Skeletal muscle satellite cell (primary cell): ENCODE measurements at regions not wholly inside any gene's neighbourhood (a gene's known extent, or its start where the extent isn't known, plus 50 kb on each side); places are given as distances from the start of the nearest gene placed in this dataset.

Experiments used
- H3K27me3 ChIP-seq: 2 replicates; pipeline ENCODE4 v1.7.0; 2013; ENCODE audit warnings: low read length; ENCODE audit not compliant: control insufficient read depth, insufficient read depth
- H3K36me3 ChIP-seq: 2 replicates; pipeline ENCODE4 v1.7.0; 2013; ENCODE audit warnings: mild to moderate bottlenecking, control low read depth, low read length; ENCODE audit not compliant: insufficient read depth
- H3K4me1 ChIP-seq: 2 replicates; pipeline ENCODE4 v1.7.0; 2013; ENCODE audit warnings: low read length; ENCODE audit not compliant: control insufficient read depth, insufficient read depth
- H3K4me2 ChIP-seq: 2 replicates; pipeline ENCODE4 v1.7.0; 2013; ENCODE audit warnings: mild to moderate bottlenecking, low read length
- H3K4me3 ChIP-seq: 2 replicates; pipeline ENCODE4 v1.7.0; 2013; ENCODE audit warnings: low read length
- H3K9ac ChIP-seq: 2 replicates; pipeline ENCODE4 v1.7.0; 2013; ENCODE audit warnings: mild to moderate bottlenecking, low read depth, low read length, moderate library complexity
- H3K9me3 ChIP-seq: replicated peaks from 2 replicates; pipeline ENCODE4 v1.7.0; 2013; ENCODE audit warnings: mild to moderate bottlenecking, control low read depth, low read length

- no peak overlapping the region for H3K9ac ChIP-seq
- H3K9me3 ChIP-seq, result no peaks in the 10 kb centered on the region
- H3K4me2 ChIP-seq, result no peak overlapping the region
These were observed 136.9 kb downstream of the RWDD3 start for GRCh38 chr1:95370691-95371562.

GRCh38 chr1:95371666-95372282, 137.8 kb downstream of the RWDD3 start:
- Histone ChIP-seq H3K4me2 (no peak overlapping the region), H3K9ac (no peak overlapping the region), H3K9me3 (no peaks in the 10 kb centered on the region), H3K36me3 (no peaks in the 10 kb centered on the region), H3K4me3 (no peak overlapping the region), H3K4me1 (no peaks in the 10 kb centered on the region), H3K27me3 (no peaks in the 10 kb centered on the region)

More at GRCh38 chr1:95370691-95371562, 136.9 kb downstream of the RWDD3 start:
- no peaks in the 10 kb centered on the region for H3K36me3 ChIP-seq
- H3K27me3 ChIP-seq, result no peaks in the 10 kb centered on the region
- no peak overlapping the region for H3K4me3 ChIP-seq
- H3K4me1 ChIP-seq, result no peaks in the 10 kb centered on the region

GRCh38 chr1:95375174-95375573, 141.2 kb downstream of the RWDD3 start:
- H3K9me3 ChIP-seq, result no peaks in the 10 kb centered on the region

GRCh38 chr1:95380909-95381308, 146.9 kb downstream of the RWDD3 start:
- no peaks in the 10 kb centered on the region for H3K9me3 ChIP-seq
- H3K4me3 ChIP-seq, result no peak overlapping the region
- no peaks in the 10 kb centered on the region for H3K27me3 ChIP-seq
- H3K4me1 ChIP-seq, result no peaks in the 10 kb centered on the region
- H3K36me3 ChIP-seq, result no peaks in the 10 kb centered on the region
- no peak overlapping the region for H3K9ac ChIP-seq
- H3K4me2 ChIP-seq, result no peak overlapping the region

More at GRCh38 chr1:95375174-95375573, 141.2 kb downstream of the RWDD3 start:
- H3K36me3 ChIP-seq, result no peaks in the 10 kb centered on the region
- H3K4me2 ChIP-seq, result no peak overlapping the region
- no peaks in the 10 kb centered on the region for H3K4me1 ChIP-seq
- no peak overlapping the region for H3K9ac ChIP-seq
- no peaks in the 10 kb centered on the region for H3K27me3 ChIP-seq
- no peak overlapping the region for H3K4me3 ChIP-seq

GRCh38 chr1:95382000-95382786, 148.2 kb downstream of the RWDD3 start:
- Histone ChIP-seq H3K27me3 (no peaks in the 10 kb centered on the region), H3K4me3 (no peak overlapping the region), H3K9me3 (no peaks in the 10 kb centered on the region), H3K9ac (no peak overlapping the region), H3K4me2 (no peak overlapping the region), H3K36me3 (no peaks in the 10 kb centered on the region), H3K4me1 (no peaks in the 10 kb centered on the region)

- Histone ChIP-seq H3K4me3 (no peak overlapping the region), H3K9me3 (no peaks in the 10 kb centered on the region), H3K36me3 (no peaks in the 10 kb centered on the region), H3K4me1 (no peaks in the 10 kb centered on the region), H3K4me2 (no peak overlapping the region), H3K27me3 (no peaks in the 10 kb centered on the region), H3K9ac (no peak overlapping the region)
These were observed 149.1 kb downstream of the RWDD3 start for GRCh38 chr1:95383111-95383510.

- Histone ChIP-seq H3K9ac (no peak overlapping the region), H3K27me3 (no peaks in the 10 kb centered on the region), H3K4me3 (no peak overlapping the region), H3K4me1 (no peaks in the 10 kb centered on the region), H3K36me3 (no peaks in the 10 kb centered on the region), H3K4me2 (no peak overlapping the region), H3K9me3 (no peaks in the 10 kb centered on the region)
These were observed 150.6 kb downstream of the RWDD3 start for GRCh38 chr1:95384567-95384966.

GRCh38 chr1:95386371-95386770, 152.4 kb downstream of the RWDD3 start:
- Histone ChIP-seq H3K9ac (no peak overlapping the region), H3K4me2 (no peak overlapping the region), H3K27me3 (no peaks in the 10 kb centered on the region), H3K4me1 (no peaks in the 10 kb centered on the region), H3K36me3 (no peaks in the 10 kb centered on the region), H3K4me3 (no peak overlapping the region), H3K9me3 (no peaks in the 10 kb centered on the region)

- Histone ChIP-seq H3K36me3 (no peaks in the 10 kb centered on the region), H3K9me3 (no peaks in the 10 kb centered on the region), H3K4me1 (no peaks in the 10 kb centered on the region), H3K4me3 (no peak overlapping the region), H3K4me2 (no peak overlapping the region), H3K27me3 (no peaks in the 10 kb centered on the region), H3K9ac (no peak overlapping the region)
These were observed 152.9 kb downstream of the RWDD3 start for GRCh38 chr1:95386915-95387314.

- no peaks in the 10 kb centered on the region for H3K36me3 ChIP-seq
- no peaks in the 10 kb centered on the region for H3K4me1 ChIP-seq
- H3K4me2 ChIP-seq, result no peak overlapping the region
- H3K9ac ChIP-seq, result no peak overlapping the region
- H3K4me3 ChIP-seq, result no peak overlapping the region
- no peaks in the 10 kb centered on the region for H3K9me3 ChIP-seq
- no peaks in the 10 kb centered on the region for H3K27me3 ChIP-seq
These were observed 154.0 kb downstream of the RWDD3 start for GRCh38 chr1:95388031-95388430.

- Histone ChIP-seq H3K4me1 (no peaks in the 10 kb centered on the region), H3K36me3 (no peaks in the 10 kb centered on the region), H3K4me2 (no peak overlapping the region), H3K4me3 (no peak overlapping the region), H3K27me3 (no peaks in the 10 kb centered on the region), H3K9ac (no peak overlapping the region), H3K9me3 (no peaks in the 10 kb centered on the region)
These were observed 159.4 kb downstream of the RWDD3 start for GRCh38 chr1:95393434-95393833.
